ENCODE measurements at regions not wholly inside any gene's neighbourhood (a gene's known extent, or its start where the extent isn't known, plus 50 kb on each side); places are given as distances from the start of the nearest gene placed in this dataset.

DNA sequence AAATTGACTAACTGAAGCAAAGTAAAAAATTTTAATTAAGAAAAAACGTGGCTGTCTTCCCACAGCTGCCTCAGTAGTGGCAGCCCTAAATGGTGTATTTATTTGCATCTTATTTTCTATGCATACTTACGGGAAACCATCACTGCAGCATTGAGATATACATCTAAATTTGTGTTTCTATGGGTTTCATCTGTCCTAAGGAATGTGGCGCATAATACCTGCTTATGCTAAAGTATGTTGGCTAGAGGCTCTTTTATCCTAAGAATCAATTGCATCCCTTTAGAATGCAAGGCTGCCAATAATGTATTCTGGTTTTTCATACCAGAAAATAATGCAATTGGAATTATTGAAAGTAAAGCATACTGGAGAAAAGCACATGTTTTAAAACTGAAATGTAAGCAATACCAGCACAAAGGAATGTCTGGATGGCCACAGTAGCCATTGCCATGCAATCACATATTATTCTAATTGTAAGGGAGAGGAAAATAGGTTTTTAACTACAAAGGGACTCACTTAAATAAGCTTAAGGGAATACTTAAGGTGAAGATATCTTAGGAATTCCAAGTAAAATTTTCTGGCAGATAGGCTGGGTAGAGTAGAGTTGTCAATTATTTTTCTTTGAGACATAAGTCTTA lies 834.5 kb upstream of the NECTIN3 start:
- DNase-seq (no peak), ATAC-seq (no peak)
- H3K4me1 ChIP-seq (ENCODE audit: control insufficient read depth, insufficient read depth, low read length), result no peaks in the 10 kb centered on the region
- H3K27me3 ChIP-seq (ENCODE audit: control insufficient read depth, insufficient read depth), result no peaks in the 10 kb centered on the region
- intact Hi-C loops (cut with DNase I), result no loop called here
- WGBS, result 62% methylated on average over 3 of the region's 3 CpGs
- no peak overlapping the region for H3K4me3 ChIP-seq (ENCODE audit: low read length)
- no peak overlapping the region for H3K27ac ChIP-seq (ENCODE audit: low read length)
- no peaks in the 10 kb centered on the region for H3K9me3 ChIP-seq (ENCODE audit: control insufficient read depth, low read length)

DNA sequence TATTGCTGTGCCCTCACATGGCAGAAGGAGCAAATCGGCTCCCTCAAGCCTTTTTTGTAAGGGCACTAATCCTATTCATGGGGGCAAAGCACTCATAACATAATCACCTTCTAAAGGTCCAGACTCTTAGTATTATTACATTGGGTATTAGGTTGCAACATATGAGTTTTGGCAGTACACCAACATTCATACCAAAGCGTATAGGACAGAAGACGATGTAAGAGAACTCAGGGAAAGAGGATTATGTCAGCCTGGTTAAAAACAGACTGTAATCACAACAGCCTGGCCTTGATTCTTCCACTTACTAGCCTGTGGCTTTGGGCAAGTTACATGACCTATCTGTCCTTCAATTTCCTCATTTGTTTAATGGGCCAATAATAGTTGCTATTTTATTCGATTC lies 828.5 kb upstream of the NECTIN3 start:
- Histone ChIP-seq H3K27me3 (ENCODE audit: control insufficient read depth, insufficient read depth) (no peaks in the 10 kb centered on the region), H3K27ac (ENCODE audit: low read length) (no peak overlapping the region), H3K9me3 (ENCODE audit: control insufficient read depth, low read length) (no peaks in the 10 kb centered on the region), H3K4me3 (ENCODE audit: low read length) (no peak overlapping the region), H3K4me1 (ENCODE audit: control insufficient read depth, insufficient read depth, low read length) (no peaks in the 10 kb centered on the region)
- 69% methylated on average over 4 of the region's 4 CpGs for WGBS
- DNase-seq (no peak), ATAC-seq (no peak)
- intact Hi-C loops (cut with DNase I), result no loop called here

DNA sequence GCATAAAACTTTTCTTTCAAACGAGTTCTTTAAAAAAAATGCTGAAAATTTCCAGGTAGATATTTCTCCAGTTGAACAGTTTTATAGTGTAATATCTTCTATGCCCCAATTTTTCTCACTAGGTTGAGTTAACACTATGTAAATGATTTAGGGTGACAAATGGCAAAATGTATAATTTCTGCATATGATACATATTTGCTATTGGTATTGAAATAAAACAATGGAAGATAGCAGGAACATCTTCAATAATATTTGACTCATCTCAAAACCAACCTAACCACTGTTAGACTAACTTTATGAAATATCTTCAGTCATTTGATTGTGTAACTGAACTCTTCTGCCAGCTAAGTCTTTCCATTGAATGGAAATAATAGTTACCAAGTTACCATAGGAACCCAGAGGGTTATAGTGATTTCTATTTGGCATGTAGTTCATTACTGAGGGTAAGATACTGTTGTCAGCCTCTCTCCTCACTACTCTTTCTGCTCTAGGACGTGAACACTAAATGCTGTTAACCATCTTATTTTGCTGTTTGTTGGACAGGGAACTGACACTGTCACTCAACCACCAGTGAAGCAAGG lies 824.7 kb upstream of the NECTIN3 start:
- intact Hi-C loops (cut with DNase I), result no loop called here

DNA sequence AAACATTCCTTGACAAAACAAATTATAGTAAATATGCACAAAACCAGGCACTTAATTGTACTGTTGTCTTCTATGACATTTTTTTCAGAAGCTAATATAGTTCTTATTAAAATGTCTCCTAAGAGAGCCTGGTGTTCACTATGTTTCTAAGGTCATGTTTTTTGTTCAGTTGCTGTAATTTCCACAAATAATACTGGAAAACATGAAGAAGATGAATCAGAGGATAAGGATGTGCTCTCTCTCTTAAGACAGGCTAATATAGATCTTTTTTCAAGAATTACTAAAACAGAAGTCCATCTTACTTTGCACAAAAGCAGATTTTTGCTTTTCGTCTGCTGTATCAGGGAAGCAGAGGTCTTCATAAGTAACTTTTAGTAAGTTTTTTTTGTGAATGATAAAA lies 823.0 kb upstream of the NECTIN3 start:
- Histone ChIP-seq H3K4me3 (ENCODE audit: low read length) (no peak overlapping the region), H3K4me1 (ENCODE audit: control insufficient read depth, insufficient read depth, low read length) (no peaks in the 10 kb centered on the region), H3K9me3 (ENCODE audit: control insufficient read depth, low read length) (no peaks in the 10 kb centered on the region), H3K27me3 (ENCODE audit: control insufficient read depth, insufficient read depth) (no peaks in the 10 kb centered on the region), H3K27ac (ENCODE audit: low read length) (no peak overlapping the region)
- ATAC-seq (no peak), DNase-seq (no peak)
- WGBS, result 76% methylated on average over 1 of the region's 1 CpG
- intact Hi-C loops (cut with DNase I), result no loop called here

More for the DNA sequence above, 824.7 kb upstream of the NECTIN3 start:
- 40% methylated on average over 2 of the region's 2 CpGs for WGBS
- H3K4me1 ChIP-seq (ENCODE audit: control insufficient read depth, insufficient read depth, low read length), result no peaks in the 10 kb centered on the region
- no peaks in the 10 kb centered on the region for H3K9me3 ChIP-seq (ENCODE audit: control insufficient read depth, low read length)
- DNase-seq (no peak), ATAC-seq (no peak)
- H3K27me3 ChIP-seq (ENCODE audit: control insufficient read depth, insufficient read depth), result no peaks in the 10 kb centered on the region
- no peak overlapping the region for H3K4me3 ChIP-seq (ENCODE audit: low read length)
- H3K27ac ChIP-seq (ENCODE audit: low read length), result no peak overlapping the region

DNA sequence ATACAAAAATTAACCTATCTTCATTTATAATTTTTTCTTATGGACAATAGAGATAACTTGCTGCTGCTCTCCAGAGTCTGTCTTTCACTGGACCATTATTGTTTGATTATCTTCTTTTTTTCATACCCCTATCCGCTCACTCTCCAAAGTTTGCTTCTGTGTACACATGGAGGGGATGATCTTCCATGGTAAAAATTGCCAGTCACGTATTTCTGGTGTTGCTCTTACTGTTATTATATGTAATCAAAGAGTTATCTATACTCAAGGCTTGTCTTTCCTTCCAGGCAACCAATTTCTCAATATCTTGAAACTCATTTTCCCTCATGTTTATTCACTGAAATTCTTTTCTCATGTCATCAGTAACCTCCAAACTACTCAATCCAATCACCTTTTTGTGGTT lies 817.8 kb upstream of the NECTIN3 start:
- ATAC-seq (no peak), DNase-seq (no peak)
- Histone ChIP-seq H3K27ac (ENCODE audit: low read length) (no peak overlapping the region), H3K4me1 (ENCODE audit: control insufficient read depth, insufficient read depth, low read length) (no peaks in the 10 kb centered on the region), H3K4me3 (ENCODE audit: low read length) (no peak overlapping the region), H3K9me3 (ENCODE audit: control insufficient read depth, low read length) (no peaks in the 10 kb centered on the region), H3K27me3 (ENCODE audit: control insufficient read depth, insufficient read depth) (no peaks in the 10 kb centered on the region)
- intact Hi-C loops (cut with DNase I), result no loop called here
- 67% methylated on average over 2 of the region's 2 CpGs for WGBS

DNA sequence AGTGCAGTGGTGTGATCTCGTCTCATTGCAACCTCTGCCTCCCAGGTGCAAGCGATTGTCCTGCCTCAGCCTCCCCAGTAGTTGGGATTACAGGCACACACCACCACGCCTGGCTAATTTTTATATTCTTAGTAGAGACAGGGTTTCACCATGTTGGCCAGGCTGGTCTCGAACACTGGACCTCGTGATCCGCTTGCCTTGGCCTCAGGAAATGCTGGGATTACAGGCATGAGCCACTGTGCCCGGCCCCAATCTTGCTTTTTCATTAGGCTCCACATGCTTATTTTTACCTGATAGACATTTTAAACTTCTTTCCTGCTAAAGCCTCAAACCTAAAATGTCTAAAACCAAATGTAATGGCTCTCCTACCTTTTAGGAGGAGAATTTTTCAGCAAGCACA lies 817.0 kb upstream of the NECTIN3 start:
- H3K4me3 ChIP-seq (ENCODE audit: low read length), result no peak overlapping the region
- no peak overlapping the region for H3K27ac ChIP-seq (ENCODE audit: low read length)
- H3K27me3 ChIP-seq (ENCODE audit: control insufficient read depth, insufficient read depth), result no peaks in the 10 kb centered on the region
- ATAC-seq (no peak), DNase-seq (no peak)
- no peaks in the 10 kb centered on the region for H3K4me1 ChIP-seq (ENCODE audit: control insufficient read depth, insufficient read depth, low read length)
- H3K9me3 ChIP-seq (ENCODE audit: control insufficient read depth, low read length), result no peaks in the 10 kb centered on the region
- intact Hi-C loops (cut with DNase I), result no loop called here
- 87% methylated on average over 7 of the region's 7 CpGs for WGBS

DNA sequence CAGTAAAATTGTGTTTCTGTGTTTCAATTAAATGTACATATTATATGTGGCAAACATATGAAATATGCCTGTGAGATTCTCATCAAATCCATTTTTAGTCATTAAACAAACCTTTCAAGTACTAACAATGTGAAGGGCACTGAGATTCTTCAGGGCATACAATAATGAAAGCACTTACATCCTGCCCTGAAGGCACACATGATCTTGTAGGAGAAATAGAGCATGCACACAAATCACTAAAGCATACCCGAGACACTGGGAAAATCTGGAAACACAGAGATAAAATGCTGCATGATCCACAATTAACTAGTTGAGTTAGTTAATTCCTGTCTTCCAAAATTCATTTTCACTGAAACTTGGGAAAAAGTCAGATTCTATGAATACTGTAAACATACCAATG lies 810.5 kb upstream of the NECTIN3 start:
- H3K4me3 ChIP-seq (ENCODE audit: low read length), result no peak overlapping the region
- intact Hi-C loops (cut with DNase I), result no loop called here
- DNase-seq (no peak), ATAC-seq (no peak)
- 33% methylated on average over 1 of the region's 1 CpG for WGBS
- no peaks in the 10 kb centered on the region for H3K9me3 ChIP-seq (ENCODE audit: control insufficient read depth, low read length)
- H3K4me1 ChIP-seq (ENCODE audit: control insufficient read depth, insufficient read depth, low read length), result no peaks in the 10 kb centered on the region
- no peaks in the 10 kb centered on the region for H3K27me3 ChIP-seq (ENCODE audit: control insufficient read depth, insufficient read depth)
- no peak overlapping the region for H3K27ac ChIP-seq (ENCODE audit: low read length)

DNA sequence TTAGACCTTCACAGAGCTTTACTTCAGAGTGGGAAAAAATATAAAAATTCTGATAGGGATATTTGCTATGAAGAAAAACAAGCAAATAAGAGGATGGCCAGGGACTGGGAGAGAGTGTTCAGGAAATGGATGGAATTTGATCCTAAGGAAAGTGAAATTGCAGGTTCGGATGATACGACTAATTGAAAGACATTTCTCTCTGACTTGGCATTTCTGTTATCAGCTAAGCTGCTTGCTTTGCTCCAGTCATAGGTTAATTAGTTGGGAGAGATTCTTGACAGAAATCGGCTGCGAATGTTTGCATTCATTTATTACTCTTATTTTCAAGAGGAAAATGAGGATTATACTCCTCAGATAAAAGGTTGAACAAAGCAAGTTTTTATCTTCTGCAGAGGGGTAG lies 808.7 kb upstream of the NECTIN3 start:
- no peaks in the 10 kb centered on the region for H3K9me3 ChIP-seq (ENCODE audit: control insufficient read depth, low read length)
- H3K4me3 ChIP-seq (ENCODE audit: low read length), result no peak overlapping the region
- no peaks in the 10 kb centered on the region for H3K4me1 ChIP-seq (ENCODE audit: control insufficient read depth, insufficient read depth, low read length)
- H3K27me3 ChIP-seq (ENCODE audit: control insufficient read depth, insufficient read depth), result no peaks in the 10 kb centered on the region
- 46% methylated on average over 4 of the region's 4 CpGs for WGBS
- DNase-seq (no peak), ATAC-seq (no peak)
- no peak overlapping the region for H3K27ac ChIP-seq (ENCODE audit: low read length)
- intact Hi-C loops (cut with DNase I), result no loop called here

DNA sequence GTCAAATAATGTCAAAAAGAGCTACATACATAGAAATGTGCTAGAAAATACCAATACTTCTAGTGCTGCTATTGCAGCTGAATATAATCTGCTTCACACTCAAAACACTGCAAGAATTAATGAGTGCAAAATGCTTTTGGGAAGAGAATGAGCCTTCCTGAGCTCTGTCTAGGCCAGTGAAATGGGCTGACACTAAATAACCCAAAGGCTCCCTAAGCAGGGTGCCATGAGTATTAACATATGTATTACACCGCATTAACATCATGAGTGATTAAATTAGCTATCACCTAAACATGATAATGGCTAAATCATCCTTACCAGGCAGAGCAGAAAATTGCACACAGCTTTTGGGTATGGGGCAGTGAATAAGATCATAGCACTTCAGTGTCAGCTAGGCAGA lies 806.3 kb upstream of the NECTIN3 start:
- Histone ChIP-seq H3K27ac (ENCODE audit: low read length) (no peak overlapping the region), H3K4me3 (ENCODE audit: low read length) (no peak overlapping the region), H3K4me1 (ENCODE audit: control insufficient read depth, insufficient read depth, low read length) (no peaks in the 10 kb centered on the region), H3K27me3 (ENCODE audit: control insufficient read depth, insufficient read depth) (no peaks in the 10 kb centered on the region), H3K9me3 (ENCODE audit: control insufficient read depth, low read length) (no peaks in the 10 kb centered on the region)
- DNase-seq (no peak), ATAC-seq (no peak)
- intact Hi-C loops (cut with DNase I), result no loop called here
- WGBS, result 57% methylated on average over 1 of the region's 1 CpG

DNA sequence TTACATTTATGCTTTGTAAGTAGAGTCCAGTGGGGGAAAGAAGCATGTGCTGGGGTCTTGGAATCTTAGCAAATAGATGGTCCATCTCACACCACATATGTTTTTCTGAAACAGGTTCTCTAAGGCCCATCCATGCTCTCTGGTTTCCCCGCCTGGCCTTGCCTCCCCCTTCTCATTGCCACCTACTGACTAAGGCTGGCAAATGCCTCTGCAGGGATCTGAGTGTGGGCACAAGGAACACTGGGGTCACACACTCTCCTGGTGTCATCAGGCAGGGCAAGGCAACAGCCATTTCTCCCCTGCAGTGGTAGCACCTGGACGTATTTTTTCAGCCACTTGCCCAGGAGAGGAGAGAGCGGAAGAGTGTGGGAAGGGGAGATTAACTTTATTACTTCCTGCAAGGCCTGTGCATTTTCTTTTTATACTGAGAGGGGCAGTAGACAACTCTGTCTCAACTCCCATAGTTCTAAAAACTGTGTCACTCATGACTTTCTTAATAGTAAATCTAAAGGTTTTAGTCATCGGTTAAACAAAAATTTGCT lies 804.2 kb upstream of the NECTIN3 start:
- Histone ChIP-seq H3K27me3 (ENCODE audit: control insufficient read depth, insufficient read depth) (no peaks in the 10 kb centered on the region), H3K4me3 (ENCODE audit: low read length) (no peak overlapping the region), H3K4me1 (ENCODE audit: control insufficient read depth, insufficient read depth, low read length) (no peaks in the 10 kb centered on the region), H3K9me3 (ENCODE audit: control insufficient read depth, low read length) (no peaks in the 10 kb centered on the region), H3K27ac (ENCODE audit: low read length) (no peak overlapping the region)
- ATAC-seq (no peak), DNase-seq (no peak)
- intact Hi-C loops (cut with DNase I), result no loop called here
- 87% methylated on average over 4 of the region's 4 CpGs for WGBS

DNA sequence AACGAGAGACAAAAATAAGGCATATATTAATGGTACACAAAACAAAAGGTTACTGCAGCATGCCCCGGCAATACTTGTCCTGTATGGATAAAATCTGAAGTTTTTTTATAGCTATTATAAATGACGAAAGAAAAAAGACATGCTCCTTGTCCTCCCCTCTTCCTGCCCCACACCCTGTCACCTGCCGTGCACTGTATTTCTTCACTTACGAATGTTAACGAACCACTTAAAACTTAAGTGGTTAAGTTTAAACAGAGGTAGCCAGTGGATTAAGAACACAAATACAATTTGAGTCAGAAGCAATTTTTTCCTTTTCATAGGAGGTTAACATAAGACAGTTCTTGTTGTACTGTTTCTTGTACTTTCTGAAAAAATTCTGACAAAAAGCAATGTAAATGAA lies 799.1 kb upstream of the NECTIN3 start:
- intact Hi-C loops (cut with DNase I), result no loop called here
- no peak for ATAC-seq
- Histone ChIP-seq H3K4me3 (ENCODE audit: low read length) (no peak overlapping the region), H3K4me1 (ENCODE audit: control insufficient read depth, insufficient read depth, low read length) (no peaks in the 10 kb centered on the region), H3K9me3 (ENCODE audit: control insufficient read depth, low read length) (no peaks in the 10 kb centered on the region), H3K27me3 (ENCODE audit: control insufficient read depth, insufficient read depth) (no peaks in the 10 kb centered on the region), H3K27ac (ENCODE audit: low read length) (no peak overlapping the region)
- DNase-seq, result no peak
- 59% methylated on average over 6 of the region's 6 CpGs for WGBS

Data from right cardiac atrium (tissue), 5 donors.